GM21619 (cell line): ENCODE measurements at regions not wholly inside any gene's neighbourhood (a gene's known extent, or its start where the extent isn't known, plus 50 kb on each side); places are given as distances from the start of the nearest gene placed in this dataset.

ENCODE experiments used
- ATAC-seq: cut with Tn5 transposase; IDR thresholded peaks from one replicate; pipeline ENCODE4 v1.9.1; 2021; ENCODE audit not compliant: unreplicated experiment

DNA sequence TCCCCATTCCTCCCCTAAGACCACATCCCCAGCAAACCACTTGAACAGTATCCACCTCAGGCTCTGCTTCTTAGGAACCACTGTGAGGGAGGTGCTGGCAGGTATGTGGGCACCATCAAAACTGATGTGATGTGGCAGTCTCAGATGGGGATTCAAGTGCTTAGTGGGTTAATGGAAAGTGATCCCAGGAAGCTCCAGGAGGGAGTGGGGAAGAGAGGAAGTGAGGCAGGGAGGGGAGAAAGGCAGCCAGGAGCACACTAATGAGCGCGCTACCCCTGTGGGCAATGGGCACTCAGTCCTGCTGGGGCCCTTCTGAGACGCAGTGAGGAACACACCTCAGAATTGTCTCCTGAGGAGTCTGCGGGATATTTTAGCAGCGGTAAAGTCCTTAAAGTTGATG lies 263.1 kb upstream of the MOCS1 start:
- no peak for ATAC-seq

DNA sequence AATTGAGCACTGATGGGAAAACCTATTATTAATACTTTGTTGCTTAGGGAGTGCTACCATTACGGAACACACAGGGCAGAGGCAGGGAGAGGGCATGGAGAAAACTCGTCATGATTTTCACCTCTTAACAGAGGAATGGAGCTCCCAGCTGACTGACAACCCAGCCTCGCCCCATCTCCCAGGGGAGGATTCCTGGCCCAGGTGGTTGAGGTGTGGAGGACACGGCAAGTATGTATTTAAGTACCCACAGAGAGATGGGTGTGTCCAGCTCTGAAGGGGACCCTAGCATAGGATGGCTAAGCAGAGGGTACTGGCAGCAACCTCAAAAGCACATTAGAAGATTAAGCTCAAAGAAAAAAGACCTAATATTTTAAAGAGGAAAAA lies 261.9 kb upstream of the MOCS1 start:
- ATAC-seq = no peak

DNA sequence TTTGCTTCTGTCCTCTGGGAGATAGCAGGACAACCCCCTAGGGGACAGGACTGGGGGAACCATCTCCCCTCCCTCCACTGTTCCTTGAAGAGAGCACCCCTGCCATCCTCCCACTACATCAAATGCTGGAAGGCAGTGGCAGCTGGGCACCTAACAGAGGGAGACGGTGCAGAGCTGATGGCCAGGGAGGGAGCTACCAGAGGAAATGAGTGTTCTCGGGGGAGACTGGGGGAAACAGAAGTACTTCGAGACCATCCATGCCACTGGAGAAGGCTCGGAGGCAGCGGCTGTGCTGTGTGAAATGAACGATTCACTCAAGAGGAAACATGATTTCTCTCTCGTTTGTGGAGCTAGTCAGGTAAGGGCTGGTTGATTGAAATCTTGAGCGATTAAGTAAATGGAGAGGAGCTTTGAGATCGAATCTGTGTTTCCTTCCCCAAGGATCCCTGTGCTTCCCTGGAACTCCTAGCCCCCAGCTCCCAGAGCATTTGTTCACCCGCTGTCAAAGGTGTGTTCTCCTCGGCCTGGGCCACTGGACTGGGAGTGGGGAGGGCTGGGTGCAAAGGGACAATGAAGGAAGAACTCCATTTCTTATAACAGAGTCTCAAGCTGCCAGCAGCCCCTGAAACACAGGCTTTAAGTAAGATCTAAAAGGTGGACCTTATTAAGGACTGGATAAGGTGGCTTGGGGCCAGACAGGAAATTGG lies 261.3 kb upstream of the MOCS1 start:
- no peak for ATAC-seq

DNA sequence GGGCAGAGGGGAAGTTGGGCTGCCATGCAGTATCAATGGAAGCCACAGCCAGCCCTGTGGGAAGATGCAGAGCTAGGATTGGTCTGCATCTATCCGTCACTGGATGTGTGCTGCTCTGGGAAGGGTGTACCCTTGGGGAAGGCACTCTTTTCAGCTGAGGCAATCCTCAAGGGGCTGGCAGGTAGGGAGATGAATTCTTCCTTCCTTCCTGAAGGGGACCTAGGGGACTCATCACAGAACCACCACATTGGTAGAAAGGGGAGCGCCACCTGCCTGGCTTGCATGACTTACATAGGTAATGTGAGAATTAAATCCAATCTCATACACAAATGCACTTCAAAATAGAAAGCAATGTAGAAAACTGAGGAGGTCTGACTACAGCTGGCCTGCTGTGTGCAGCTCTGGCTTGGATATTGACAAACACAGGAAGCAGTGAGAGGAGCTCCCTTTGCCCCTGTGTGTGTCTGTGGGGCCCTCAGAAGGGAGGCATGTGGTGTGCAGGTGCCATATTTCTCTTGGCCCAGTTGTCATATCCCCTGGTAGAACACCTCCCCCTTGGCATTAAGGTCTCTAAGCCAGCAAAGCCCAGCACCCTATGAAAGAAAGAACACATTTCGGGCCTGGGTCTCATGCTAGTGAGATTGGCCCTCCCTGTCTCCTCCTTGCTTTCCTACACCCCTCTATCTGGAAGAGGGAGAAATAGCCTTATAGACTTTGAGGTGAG lies 260.3 kb upstream of the MOCS1 start:
- ATAC-seq = no peak

DNA sequence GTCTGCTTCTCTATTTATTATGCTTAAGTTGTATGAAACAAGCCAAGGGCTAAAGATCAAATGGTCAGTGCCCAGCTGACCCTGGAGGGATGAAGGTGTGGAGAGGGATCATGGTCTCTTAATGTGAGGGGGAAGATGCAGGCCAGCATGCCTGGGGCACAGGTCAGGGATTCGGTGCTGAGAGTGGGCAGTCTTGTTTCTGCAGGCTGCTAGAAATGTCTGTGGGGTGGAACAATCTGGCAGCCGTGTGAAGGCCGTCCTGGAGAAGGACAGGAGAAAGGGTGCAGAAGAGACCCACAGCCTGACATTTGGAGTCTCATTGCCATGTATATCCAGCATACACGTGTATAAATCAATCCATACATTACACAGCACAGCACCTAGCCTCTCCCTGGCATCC lies 258.3 kb upstream of the MOCS1 start:
- no peak for ATAC-seq

DNA sequence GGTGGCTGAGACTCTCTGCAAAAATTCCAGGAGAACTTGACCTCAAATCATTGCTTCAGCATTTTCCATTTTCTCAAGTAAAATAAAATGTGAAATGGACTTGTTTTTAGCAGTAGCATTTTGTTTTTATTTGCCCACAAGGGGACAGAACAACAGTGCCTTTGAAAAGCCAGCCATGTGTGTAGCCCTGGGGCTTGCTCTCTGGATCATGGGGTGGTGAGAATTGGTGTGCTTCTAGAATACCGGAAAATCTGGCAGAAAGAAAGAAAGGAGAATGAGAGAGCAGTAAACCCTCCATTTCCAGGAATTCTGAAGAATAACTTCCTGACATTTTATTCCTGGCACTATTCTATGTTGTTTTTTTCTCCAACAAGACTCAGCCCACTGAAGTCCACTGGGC lies 254.7 kb upstream of the MOCS1 start:
- no peak for ATAC-seq

DNA sequence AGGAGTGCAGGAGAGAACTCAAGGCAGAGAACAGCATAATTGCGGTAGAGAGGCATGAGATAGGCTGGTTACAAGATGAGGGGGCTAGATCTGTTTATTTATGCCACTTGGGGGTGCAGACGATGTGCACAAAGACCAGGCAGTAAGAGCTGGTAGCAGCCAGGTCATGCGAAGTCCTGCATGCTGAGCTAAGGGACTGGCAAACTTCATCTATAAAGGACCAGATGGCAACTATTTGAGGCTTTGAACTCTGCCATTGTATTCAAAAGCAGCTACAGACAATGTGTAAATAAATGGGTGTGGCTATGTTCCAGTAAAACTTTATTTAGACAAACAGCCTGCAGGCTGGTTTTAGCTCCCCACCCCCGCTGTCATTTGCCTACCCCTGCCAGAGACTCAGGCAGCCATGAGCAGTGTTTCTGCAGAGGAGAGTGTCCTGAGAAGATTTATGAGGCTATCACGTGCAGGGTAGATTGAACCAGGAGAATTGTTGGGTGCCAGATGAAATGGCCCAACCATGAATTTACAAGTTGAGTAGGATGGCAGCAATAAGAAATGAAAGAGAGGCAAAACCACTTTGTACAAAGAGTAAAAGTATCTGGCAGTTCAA lies 253.4 kb upstream of the MOCS1 start:
- no peak for ATAC-seq

DNA sequence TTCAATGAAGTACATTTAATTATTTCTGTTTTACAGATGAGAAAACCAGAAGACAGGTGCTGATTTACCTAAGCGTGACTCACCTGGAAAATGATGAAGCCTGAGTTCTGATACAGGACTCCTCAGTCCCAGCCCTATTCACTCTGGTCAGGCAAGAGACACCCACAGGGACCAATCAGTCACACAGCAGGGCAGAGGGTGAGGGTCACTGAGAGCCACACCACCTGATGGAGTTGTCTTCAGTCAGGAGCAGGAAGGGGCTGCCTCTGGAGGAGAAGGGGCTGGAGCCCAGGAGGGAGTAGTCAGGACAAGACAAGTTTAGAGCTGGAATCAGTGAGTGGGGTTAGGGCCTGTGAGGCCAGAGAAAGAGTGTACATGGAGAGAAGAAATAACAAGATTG lies 251.2 kb upstream of the MOCS1 start:
- no peak for ATAC-seq

DNA sequence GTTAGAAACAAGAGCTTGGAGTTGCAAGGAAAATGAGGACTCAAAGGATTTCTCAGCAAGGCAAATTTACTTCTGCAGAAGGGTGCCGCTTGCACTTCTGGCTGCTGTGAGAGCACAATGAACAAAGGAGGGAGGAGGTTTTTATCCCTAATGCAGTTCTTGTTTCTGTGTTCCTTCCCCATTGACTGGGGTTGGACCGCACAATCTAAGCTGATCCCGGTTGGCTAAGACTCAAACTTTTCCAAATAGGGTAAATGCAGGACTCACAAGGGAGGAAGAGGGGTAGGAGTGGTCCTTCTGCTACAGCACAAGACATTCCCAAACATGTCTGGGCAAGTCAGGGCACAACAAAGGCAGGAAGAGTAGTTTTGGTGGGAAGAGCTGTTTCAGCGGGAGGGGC lies 249.6 kb upstream of the MOCS1 start:
- ATAC-seq = no peak

DNA sequence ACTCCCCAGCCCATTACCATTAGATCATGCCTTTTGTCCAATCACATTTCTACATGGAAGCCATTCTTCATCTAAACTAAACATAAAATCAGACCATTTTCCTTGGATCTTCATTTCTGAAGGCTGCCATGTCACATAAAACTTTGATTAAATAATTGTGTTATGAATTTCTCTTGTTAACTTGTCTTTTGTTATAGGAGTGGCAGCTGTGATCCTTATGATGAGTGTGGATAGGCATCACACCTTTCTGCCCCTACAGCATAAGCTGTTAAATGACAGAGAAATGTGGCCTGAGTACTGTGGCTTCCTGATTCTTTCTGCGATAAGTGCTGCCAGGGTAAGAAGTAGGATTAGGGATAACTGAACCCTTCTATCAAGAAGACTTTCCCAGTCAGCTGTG lies 247.1 kb upstream of the MOCS1 start:
- no peak for ATAC-seq

DNA sequence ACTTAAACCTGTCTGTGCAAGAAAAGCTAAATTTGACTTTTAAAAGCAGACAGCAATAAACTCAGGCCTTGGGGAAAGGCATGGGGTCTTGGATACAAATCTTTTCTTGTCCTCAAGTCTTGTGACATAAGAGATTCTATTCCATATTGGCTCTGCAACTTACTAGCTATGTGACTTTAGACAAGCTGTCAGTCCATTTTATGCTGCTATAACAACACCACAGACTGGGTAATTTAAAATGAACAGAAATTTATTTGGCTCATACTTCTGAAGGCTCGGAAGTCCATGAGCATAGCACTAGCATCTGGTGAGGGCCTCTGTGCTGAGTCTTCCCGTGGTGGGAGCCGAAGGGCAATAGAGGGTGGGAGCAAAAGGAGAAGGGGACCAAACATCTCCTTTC lies 246.0 kb upstream of the MOCS1 start:
- no peak for ATAC-seq

DNA sequence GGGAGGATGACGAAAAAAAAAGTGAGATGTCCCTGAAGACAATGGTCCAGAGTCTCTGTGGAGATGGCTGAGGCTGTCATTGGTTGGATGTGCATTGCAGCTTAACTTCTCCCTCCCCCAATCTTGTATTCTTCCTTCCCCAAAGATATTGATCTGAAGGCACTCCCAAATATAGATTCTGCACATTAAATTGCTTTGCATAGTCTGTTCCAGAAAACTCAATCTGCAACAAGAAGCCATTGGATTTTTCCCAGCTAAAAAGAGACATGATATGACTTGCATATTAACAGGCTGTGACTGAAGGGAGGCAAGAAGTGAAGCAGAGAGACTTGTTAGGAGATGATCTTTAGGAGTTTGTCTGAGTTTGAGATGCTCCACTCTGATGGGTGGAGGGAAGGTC lies 245.2 kb upstream of the MOCS1 start:
- ATAC-seq = no peak

DNA sequence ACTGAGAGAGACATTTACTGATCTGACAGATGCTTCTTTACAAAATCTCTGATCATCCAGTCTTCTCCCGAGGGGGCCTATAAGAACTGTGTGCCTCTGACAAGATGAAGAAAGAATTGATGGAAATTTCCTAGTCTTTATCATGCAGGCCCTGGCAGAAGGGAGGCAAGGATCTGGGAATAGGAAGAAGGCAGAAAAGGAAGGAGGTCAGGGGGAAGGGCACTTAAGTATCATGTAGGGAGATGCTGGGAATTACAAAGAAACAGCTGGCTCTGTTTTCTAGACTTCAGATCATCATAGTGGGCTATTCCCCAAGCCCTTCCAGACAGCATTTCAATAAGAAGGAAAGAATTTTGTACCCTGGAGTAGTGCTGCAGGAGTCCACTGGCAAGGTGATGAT lies 243.3 kb upstream of the MOCS1 start:
- ATAC-seq = no peak

DNA sequence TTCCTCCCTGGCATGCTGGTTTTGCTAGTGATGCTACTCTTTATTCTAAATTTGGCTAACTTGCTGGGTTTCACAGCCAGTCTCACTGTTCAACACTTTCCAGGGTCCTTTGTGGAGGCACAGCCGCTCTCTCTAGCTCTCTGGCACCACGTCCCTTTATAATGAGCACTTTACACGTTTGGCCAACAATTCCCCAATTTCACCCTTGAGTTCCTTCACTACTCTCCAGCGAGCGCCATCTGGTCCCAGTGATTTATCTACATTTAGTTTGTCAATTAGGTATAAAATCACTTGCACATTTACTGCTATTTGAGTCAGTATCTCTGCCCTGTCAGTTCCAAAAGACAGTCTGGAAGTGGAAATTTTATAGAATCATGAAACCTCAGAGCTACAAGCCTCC lies 241.9 kb upstream of the MOCS1 start:
- no peak for ATAC-seq

DNA sequence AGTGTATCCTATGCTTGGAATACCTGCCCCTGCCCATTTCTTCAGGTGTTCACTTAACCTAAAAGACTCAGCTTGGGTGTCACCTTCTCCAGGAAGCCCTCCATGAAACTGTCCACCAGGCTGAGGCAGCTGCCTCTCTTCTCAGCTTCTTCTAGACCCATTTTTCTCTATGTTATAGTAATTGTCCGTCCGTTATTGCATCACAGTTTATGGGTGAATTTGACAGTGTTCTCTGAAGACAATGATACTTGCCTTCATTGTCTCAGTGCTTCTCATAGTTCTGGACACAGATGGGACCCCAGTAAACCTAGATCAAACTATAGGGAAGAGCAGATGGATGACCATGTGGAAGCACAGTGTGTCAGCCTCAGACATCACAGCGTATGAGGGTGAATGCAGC lies 238.0 kb upstream of the MOCS1 start:
- ATAC-seq = no peak

DNA sequence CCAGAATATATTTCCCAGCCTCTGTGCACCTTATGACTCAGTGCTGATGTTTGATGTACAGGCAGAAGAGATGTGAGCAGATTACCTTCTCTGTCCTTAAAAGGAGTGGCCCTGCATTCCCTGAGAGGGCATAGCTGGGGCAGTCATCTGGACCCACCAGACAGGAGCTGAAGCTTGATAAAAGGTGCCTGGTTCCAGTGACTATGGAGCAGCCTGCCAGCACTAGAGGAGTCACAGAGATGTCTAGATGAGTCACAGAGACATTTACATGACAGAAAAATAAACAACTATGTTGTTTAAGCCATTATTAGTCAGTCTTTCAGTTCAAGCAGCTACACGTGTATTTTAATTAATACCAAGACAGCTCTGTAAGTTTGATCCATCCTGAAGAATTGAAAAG lies 237.1 kb upstream of the MOCS1 start:
- ATAC-seq = no peak

DNA sequence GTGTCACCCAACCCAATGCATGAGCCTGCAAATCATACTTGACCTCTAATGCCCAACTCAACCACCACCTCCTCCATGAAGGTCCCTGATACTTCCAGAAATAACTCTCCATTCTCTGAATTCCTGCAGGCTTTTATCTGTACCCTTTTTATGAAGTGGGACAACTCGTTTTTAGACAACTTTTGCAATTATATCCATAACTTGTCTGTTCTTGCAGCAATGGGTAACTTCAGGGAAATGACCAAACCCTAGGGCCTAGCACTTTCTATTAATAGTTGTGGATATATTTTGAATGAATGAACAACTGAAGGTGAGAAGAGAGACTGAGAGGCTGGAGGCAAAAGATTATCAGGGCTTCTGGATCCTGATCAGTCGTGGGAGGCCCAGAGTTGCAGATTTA lies 236.6 kb upstream of the MOCS1 start:
- ATAC-seq = no peak

DNA sequence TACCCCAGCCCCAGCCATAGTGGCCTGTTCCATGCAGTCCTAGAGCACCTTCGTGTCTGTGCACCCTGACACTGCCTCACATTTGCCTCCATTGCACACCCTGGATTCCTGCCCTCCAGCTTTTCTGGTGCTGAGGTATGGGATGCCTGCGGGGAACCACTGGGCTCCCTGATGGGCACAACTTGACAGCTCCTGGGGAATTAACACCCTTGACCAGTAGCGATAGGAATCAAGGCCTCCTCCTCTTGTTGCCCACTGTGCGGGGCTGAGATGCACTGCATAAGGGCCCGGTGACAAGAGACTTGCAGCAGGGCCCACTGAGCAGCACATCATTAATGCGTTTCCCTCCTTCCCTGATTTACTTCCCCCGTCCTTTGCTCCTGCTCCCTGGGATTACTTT lies 235.6 kb upstream of the MOCS1 start:
- no peak for ATAC-seq

DNA sequence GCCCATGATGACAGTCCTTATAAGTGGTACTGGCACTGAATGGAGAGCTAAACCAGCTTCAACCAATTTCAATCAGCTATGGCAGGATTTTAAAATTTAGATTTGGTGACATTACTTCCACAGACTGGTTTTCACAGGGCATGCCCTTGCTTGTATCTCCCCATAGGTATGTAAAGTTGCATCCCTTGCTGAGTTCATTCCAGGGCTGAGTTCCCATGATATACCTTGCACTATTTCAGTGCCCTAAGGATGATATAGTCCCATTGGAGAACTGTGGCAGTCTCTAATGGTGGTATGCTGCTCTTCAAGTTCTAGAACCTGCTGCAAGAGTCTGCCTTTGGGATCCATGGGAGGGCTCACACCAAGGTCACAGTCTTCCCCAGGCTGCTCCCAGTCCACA lies 232.7 kb upstream of the MOCS1 start:
- ATAC-seq = no peak

DNA sequence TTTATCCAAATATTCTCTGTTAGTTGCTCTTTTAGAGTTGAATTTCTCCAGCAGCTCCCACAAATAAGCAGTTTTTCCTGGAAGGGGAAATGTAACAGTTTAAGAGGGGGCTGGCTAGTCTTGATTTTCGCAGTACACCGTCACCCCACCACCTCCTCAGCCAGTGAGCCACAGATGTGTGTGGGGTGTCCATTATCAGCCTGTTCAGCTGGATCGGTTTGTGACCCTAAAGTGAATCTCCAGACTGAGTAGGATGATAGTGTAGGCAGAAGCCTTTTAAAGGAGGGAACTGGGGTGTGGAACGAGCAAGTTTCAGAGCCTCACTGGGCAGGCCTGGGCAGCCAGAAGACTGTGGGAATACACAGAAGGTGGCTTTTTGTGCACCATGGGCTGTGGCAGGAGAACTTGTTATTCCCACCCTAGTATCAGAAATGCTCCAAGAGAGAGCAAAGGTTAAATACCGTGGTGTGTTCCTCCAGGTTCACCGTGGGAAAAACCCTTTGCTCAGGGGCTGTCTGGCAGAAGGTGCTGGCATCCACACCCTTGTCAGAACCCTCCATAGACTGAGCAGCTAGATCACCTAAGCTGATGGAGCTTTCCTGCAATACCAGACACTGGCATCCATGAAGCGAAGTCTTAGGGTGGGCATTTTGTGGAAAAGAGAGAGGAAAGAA lies 230.9 kb upstream of the MOCS1 start:
- no peak for ATAC-seq

DNA sequence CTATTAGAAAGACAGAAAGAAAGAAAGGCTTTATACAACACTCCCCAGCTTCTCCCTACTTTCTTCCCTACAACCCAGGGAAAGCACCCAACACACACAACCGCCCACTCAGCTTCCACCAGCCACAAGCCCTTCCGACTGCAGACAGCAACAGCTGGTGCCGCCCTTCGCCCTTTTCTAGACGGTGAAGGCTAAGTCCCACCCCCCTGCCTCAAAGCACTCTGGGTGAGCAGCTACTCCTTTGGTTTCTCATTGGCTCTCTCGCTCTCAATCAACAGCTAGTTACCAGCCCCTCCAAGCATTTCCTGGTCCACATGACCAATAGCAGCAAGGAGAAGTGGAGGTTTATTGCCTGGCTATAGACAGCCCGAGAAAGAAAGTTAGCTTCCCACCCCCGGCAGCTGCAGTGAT lies 230.1 kb upstream of the MOCS1 start:
- ATAC-seq = no peak

DNA sequence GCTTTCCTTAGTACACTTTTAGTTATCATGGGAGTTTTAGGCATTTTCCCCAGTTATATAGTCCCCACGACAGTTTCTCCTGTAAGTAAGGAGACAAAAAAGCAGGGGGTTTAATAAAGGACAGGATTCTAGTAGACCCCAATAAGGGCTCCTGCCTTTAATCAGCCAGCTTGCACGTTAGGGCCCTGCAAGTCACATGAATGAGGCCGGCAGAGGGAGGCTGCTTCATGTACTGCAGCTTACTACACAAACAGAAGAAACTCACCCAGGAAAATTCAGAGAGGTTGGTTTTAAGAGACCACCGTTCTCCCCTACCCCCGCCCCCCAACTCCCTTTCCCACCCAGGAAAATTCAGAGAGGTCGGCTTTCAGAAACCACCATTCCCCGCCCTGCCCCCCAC lies 229.7 kb upstream of the MOCS1 start:
- ATAC-seq = no peak
